OCI-LY3 (cell line): ENCODE measurements at regions not wholly inside any gene's neighbourhood (a gene's known extent, or its start where the extent isn't known, plus 50 kb on each side); places are given as distances from the start of the nearest gene placed in this dataset.

Source experiments
- CTCF ChIP-seq: fragments of 200-600, 300-600 bp; sonication (generic); IDR thresholded peaks from 2 replicates; pipeline ENCODE4 v1.5.1; 2014; ENCODE audit warnings: antibody characterized with exemption, low read length, low read depth
- EZH2phosphoT487 ChIP-seq: fragments of 200-600 bp; shearing (Covaris generic); IDR thresholded peaks from 2 replicates; pipeline ENCODE4 v1.6.1; 2018; ENCODE audit warnings: antibody characterized with exemption, mixed run types, low read depth

GRCh38 chr2:5983511-5984272 lies 291.5 kb downstream of the SOX11 start:
- TF ChIP-seq CTCF, result no peak
- no peak for TF ChIP-seq EZH2phosphoT487
